Eye (tissue), 1 donor: ENCODE measurements at regions not wholly inside any gene's neighbourhood (a gene's known extent, or its start where the extent isn't known, plus 50 kb on each side); places are given as distances from the start of the nearest gene placed in this dataset.
A peak's percentile ranks its signal among the peaks of the same experiment; 100 is the strongest.

Experiments used
- DNase-seq: peaks from one replicate; pipeline ENCODE4 v3.0.0-alpha.2; 2015

GRCh38 chr10:31147210-31147608 is 115.5 kb upstream of the ZNF438 start:
- DNase-seq = no peak

- no peak for DNase-seq
Measured at GRCh38 chr10:31148951-31149350, 117.3 kb upstream of the ZNF438 start.

- DNase-seq = no peak
Measured at GRCh38 chr10:31149835-31150512, 118.3 kb upstream of the ZNF438 start.

- DNase-seq = no peak
Measured at GRCh38 chr10:31151301-31151700, 119.6 kb upstream of the ZNF438 start.

GRCh38 chr10:31152421-31153135 is 120.9 kb upstream of the ZNF438 start:
- peak; percentile 41 for DNase-seq

- no peak for DNase-seq
Measured at GRCh38 chr10:31153161-31153560, 121.5 kb upstream of the ZNF438 start.

- DNase-seq = no peak
Measured at GRCh38 chr10:31153692-31154091, 122.0 kb upstream of the ZNF438 start.

GRCh38 chr10:31154996-31155395 is 123.3 kb upstream of the ZNF438 start:
- no peak for DNase-seq

- peak; percentile 84 for DNase-seq
Measured at GRCh38 chr10:31157123-31158010, 125.7 kb upstream of the ZNF438 start.

- DNase-seq = no peak
Measured at GRCh38 chr10:31158011-31158658, 126.5 kb upstream of the ZNF438 start.

GRCh38 chr10:31166606-31167005 is 134.9 kb upstream of the ZNF438 start:
- no peak for DNase-seq

GRCh38 chr10:31170636-31171035 is 139.0 kb upstream of the ZNF438 start:
- DNase-seq = no peak

GRCh38 chr10:31171402-31172083 is 139.9 kb upstream of the ZNF438 start:
- no peak for DNase-seq

- no peak for DNase-seq
Measured at GRCh38 chr10:31172925-31173324, 141.3 kb upstream of the ZNF438 start.

- DNase-seq = no peak
Measured at GRCh38 chr10:31173752-31174151, 142.1 kb upstream of the ZNF438 start.

- DNase-seq = no peak
Measured at GRCh38 chr10:31179091-31179680, 139.8 kb upstream of the ZEB1 start.

GRCh38 chr10:31186225-31187000 is 132.6 kb upstream of the ZEB1 start:
- DNase-seq = peak; percentile 41

GRCh38 chr10:31187182-31187581 is 131.8 kb upstream of the ZEB1 start:
- no peak for DNase-seq

- DNase-seq = no peak
Measured at GRCh38 chr10:31187607-31188210, 131.3 kb upstream of the ZEB1 start.

GRCh38 chr10:31188792-31189406 is 130.1 kb upstream of the ZEB1 start:
- DNase-seq = no peak
